Mesodermal cell (in vitro differentiated cells): ENCODE measurements at regions not wholly inside any gene's neighbourhood (a gene's known extent, or its start where the extent isn't known, plus 50 kb on each side); places are given as distances from the start of the nearest gene placed in this dataset.

Source experiments
- H3K27ac ChIP-seq: 2 replicates; pipeline ENCODE4 v1.7.0; 2013; ENCODE audit warnings: mild to moderate bottlenecking, low read depth, low read length, moderate library complexity; ENCODE audit not compliant: severe bottlenecking
- H3K36me3 ChIP-seq: 2 replicates; pipeline ENCODE4 v1.7.1; 2013; ENCODE audit warnings: mild to moderate bottlenecking, low read length, moderate library complexity; ENCODE audit not compliant: control insufficient read depth, insufficient read depth
- H3K4me1 ChIP-seq: one replicate; pipeline ENCODE4 v1.7.1; 2013; ENCODE audit warnings: mild to moderate bottlenecking, low read length; ENCODE audit not compliant: insufficient read depth, control insufficient read depth, poor library complexity, severe bottlenecking
- H3K4me3 ChIP-seq: 2 replicates; pipeline ENCODE4 v1.7.0; 2013; ENCODE audit warnings: low read length, control low read depth, mild to moderate bottlenecking; ENCODE audit not compliant: insufficient read depth, poor library complexity, severe bottlenecking; ENCODE audit errors: extremely low read depth
- H3K9me3 ChIP-seq: 2 replicates; pipeline ENCODE4 v1.7.1; 2013; ENCODE audit warnings: mild to moderate bottlenecking, low read length, moderate library complexity; ENCODE audit not compliant: control insufficient read depth
- WGBS, 2 experiments: methylation state at CpG; one replicate each; pipeline ENCODE4 v1.1.5; 2013; ENCODE audit warnings: missing lambda C conversion rate in 2 of 2; ENCODE audit not compliant: insufficient coverage in 2 of 2; 5-methylcytosine and 5-hydroxymethylcytosine counted together

DNA sequence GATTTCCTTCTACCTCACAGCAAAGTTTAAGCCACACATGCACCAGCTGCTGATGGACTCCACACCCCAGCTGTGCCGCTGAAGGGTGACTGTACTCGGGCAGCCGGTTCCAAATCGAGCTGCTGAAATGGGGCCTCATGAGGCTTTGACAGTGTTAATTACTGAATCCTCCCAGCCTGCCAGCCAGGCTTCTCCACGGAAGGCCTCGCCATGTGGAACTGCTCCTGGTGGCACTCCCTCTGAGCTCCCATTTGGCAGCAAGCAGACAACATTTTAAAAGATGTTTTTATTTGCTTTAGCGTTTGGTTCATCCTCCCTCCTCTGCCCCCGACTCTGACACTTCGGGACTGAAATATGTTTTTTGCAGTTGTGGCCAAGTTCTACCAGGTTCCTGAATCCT lies 479.4 kb upstream of the MPDZ start:
- Histone ChIP-seq H3K4me1 (no peaks in the 10 kb centered on the region), H3K9me3 (no peaks in the 10 kb centered on the region), H3K27ac (no peak overlapping the region), H3K36me3 (no peaks in the 10 kb centered on the region), H3K4me3 (no peak overlapping the region)
- WGBS, 2 experiments: 91 to 97% methylated on average over 8 to 9 of the region's 9 CpGs

DNA sequence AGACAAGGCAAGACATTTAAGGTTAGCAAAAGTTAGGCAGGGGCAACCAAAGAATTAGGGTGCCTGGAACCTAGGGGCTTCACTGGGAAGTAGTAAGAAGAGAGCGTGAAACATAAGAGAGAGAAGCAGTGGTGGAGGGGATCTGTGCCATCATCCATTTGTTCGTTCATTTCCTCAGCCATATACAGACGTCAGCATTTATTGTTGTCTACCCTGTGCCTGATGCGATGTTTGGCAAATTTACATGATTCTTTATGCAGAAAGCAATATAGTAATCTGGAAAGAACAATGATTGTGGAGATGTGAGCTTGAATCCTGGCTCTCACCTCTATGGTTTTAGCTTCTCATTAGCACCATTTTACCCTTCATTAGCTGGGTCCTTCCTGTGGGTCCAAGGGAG lies 477.5 kb upstream of the MPDZ start:
- H3K36me3 ChIP-seq: no peaks in the 10 kb centered on the region
- no peak overlapping the region for H3K27ac ChIP-seq
- no peak overlapping the region for H3K4me3 ChIP-seq
- 80 to 100% methylated on average over 1 of the region's 4 CpGs for WGBS, 2 experiments
- H3K9me3 ChIP-seq: no peaks in the 10 kb centered on the region
- H3K4me1 ChIP-seq: no peaks in the 10 kb centered on the region

DNA sequence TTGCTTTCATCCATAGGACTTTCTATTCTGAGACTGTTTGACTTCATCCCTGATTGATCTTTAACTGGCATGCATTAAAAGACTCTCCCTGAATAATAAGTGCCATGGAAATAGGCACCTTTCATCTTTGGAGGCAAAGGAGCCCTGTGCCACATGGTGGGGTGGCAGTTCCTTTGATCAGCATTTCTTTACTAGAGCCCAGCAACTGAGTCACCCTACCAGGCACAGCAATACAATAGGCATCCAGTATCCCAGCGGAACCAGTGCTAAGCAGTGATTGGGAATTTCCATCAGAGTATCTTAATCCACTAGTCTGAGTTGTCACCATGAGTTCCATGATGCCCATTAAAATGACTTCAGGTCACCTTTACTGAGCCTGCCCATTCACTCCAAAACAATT lies 476.1 kb upstream of the MPDZ start:
- WGBS, 2 experiments: 75 to 100% methylated on average over 1 of the region's 1 CpG
- H3K36me3 ChIP-seq: no peaks in the 10 kb centered on the region
- H3K4me1 ChIP-seq: no peaks in the 10 kb centered on the region
- H3K9me3 ChIP-seq: no peaks in the 10 kb centered on the region
- H3K27ac ChIP-seq: no peak overlapping the region
- no peak overlapping the region for H3K4me3 ChIP-seq

DNA sequence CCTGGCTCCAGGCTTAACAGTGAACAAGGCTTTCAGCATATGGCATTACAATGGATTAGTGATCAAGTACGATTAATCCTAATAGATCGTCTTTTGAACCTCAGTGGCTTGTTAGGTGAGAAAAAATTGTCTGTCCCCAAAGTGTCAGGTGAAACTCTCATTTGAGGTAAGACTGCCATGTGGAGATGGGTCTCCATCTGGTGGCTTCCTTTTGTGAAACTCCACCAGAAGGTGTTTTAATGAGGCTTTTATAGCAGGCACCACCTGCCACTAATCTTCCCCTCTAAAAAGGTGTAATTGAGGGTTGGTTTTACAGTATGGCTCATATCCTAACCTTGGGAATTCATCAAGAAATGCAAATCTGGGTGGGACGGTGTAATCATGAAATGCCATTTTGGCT lies 471.1 kb upstream of the MPDZ start:
- no peaks in the 10 kb centered on the region for H3K36me3 ChIP-seq
- H3K4me1 ChIP-seq: no peaks in the 10 kb centered on the region
- 88 to 89% methylated on average over 2 to 3 of the region's 3 CpGs for WGBS, 2 experiments
- no peak overlapping the region for H3K27ac ChIP-seq
- no peak overlapping the region for H3K4me3 ChIP-seq
- no peaks in the 10 kb centered on the region for H3K9me3 ChIP-seq

DNA sequence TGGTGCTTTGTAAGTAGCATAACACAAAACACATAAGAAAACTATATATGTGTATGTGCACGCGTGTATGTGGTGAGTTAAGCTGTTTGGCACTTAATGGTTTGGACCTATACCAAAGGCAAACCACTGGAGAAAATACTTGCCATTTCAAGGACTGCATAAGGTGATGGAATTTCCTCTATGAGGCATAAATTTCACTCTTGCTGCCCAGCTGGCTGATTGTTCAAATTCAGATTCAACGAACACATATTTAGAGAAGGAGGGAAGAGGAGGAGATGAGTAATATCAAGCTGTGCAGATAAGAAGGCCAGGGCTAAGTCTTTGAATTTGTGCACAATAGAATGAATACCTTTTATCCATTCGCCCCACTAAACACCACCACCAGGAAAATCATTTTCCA lies 470.6 kb upstream of the MPDZ start:
- H3K36me3 ChIP-seq: no peaks in the 10 kb centered on the region
- H3K9me3 ChIP-seq: no peaks in the 10 kb centered on the region
- WGBS, 2 experiments: 100% methylated on average over 1 of the region's 4 CpGs; no CpG with 5 or more reads in 1 of the 2 experiments
- H3K4me3 ChIP-seq: no peak overlapping the region
- no peaks in the 10 kb centered on the region for H3K4me1 ChIP-seq
- no peak overlapping the region for H3K27ac ChIP-seq

DNA sequence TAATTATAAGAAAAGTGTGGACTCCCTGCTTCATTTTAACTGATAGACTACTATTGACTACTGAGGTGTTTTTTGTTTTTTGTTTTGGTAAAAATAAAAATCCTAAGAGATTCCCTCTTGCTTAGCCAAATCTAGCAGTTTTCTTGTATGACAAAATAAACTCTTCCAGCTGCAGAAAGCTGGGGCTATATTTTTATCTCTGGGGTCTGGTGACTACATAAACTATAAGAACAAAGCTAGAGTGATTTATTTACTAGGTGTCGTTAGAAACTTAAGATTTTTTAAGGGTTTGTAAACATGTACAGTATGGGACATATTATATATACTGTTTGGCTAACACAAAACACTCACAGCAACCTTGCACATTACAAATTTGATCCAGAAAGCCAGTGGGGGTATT lies 467.4 kb upstream of the MPDZ start:
- no peak overlapping the region for H3K4me3 ChIP-seq
- H3K9me3 ChIP-seq: no peaks in the 10 kb centered on the region
- H3K4me1 ChIP-seq: no peaks in the 10 kb centered on the region
- no peak overlapping the region for H3K27ac ChIP-seq
- H3K36me3 ChIP-seq: no peaks in the 10 kb centered on the region
- no CpG with 5 or more reads among the region's 1 CpG for WGBS, 2 experiments

DNA sequence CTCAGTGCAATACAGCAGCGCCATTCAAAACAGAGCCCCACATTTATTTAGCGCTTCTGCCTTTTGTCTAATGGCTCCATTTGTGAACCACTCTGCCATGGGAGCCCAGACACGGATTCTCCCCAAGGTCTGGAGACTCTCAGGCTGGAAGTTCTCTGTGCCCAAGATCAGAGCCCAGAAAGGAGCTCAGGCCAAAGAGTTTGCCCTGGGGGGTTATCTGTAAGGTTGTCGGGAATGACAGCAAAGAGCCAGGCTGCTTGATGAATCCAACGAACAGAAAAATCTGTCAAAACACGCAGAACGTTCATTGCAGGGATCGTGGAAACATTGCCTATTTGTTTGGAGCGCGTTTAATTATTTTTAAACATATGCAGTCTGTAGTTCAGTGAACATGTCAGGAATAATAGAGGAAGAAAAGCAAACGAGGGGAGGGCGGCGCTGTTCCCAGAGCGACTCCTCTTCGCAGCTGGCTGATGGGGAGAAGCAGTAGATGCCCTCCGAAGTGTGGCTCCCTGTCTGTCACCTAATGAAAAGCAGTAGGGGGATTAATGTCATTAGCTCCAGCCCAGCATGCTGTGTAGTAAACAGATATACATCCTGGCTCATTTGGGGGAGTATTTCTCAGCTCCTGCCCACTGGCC lies 464.9 kb upstream of the MPDZ start:
- H3K4me3 ChIP-seq: no peak overlapping the region
- no peaks in the 10 kb centered on the region for H3K4me1 ChIP-seq
- no peaks in the 10 kb centered on the region for H3K9me3 ChIP-seq
- no peak overlapping the region for H3K27ac ChIP-seq
- 86 to 88% methylated on average over 12 to 14 of the region's 16 CpGs for WGBS, 2 experiments
- H3K36me3 ChIP-seq: no peaks in the 10 kb centered on the region

DNA sequence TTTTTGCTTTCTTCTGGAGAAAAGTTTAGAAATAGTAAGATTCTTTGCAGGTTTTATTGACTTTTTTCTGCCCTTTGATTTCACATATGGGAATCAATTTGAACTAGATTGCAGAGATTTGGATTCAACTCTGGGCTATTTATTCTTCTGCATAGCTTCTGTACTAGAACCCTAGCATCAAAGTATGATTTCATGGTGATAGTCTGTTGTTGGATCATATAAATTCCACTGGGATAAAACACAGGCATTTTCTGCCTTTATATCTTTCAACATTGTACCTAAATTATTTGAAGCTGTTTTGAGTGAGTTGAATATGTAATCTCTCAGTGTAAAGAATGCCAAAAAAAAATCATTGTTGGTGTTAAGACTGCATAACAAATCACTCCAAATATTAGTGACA lies 458.4 kb upstream of the MPDZ start:
- H3K36me3 ChIP-seq: no peaks in the 10 kb centered on the region

DNA sequence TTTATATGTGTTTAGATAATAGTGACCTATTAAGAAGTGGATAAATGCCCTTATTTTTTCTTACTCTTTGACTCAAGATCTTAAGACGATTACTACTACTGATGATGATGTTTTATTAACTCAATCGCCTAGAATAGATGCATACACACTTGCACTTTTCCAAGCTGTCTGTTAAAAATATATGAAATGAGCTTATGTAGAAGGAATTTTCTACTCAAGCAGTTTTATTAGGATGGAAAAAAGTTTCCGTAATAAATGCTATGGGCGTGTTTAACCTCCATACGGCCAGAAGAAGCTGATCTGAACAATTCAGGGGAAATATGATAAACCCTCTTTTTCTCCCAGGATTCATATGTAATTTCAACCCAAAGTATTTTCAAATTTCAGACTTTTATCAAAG lies 455.7 kb upstream of the MPDZ start:
- no peak overlapping the region for H3K27ac ChIP-seq
- H3K9me3 ChIP-seq: no peaks in the 10 kb centered on the region
- H3K4me3 ChIP-seq: no peak overlapping the region
- 88 to 100% methylated on average over 1 to 3 of the region's 5 CpGs for WGBS, 2 experiments
- no peaks in the 10 kb centered on the region for H3K36me3 ChIP-seq
- no peaks in the 10 kb centered on the region for H3K4me1 ChIP-seq

More for the DNA sequence above, 458.4 kb upstream of the MPDZ start:
- Histone ChIP-seq H3K9me3 (no peaks in the 10 kb centered on the region), H3K27ac (no peak overlapping the region), H3K4me3 (no peak overlapping the region), H3K4me1 (no peaks in the 10 kb centered on the region)

DNA sequence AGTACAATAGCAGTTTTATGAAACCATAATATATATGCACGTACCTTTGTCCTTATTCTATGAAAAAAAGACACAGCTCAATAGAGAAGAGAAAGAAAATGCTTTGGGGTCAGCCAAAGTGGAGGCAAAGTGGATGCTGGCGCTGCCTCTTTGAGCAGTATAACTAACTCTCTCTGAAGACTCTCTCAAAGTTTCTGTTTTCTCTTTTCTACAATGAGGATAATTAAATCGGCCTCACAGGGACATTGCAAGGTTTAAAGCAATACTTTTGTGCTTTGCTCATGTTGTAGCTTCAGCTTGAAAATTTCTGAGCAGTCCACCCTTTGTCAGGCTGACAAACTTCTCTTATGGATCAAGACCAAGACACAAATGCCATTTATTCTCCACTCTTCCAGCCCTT lies 455.1 kb upstream of the MPDZ start:
- Histone ChIP-seq H3K27ac (no peak overlapping the region), H3K9me3 (no peaks in the 10 kb centered on the region), H3K4me3 (no peak overlapping the region), H3K36me3 (no peaks in the 10 kb centered on the region), H3K4me1 (no peaks in the 10 kb centered on the region)
- 81 to 100% methylated on average over 1 to 2 of the region's 3 CpGs for WGBS, 2 experiments

DNA sequence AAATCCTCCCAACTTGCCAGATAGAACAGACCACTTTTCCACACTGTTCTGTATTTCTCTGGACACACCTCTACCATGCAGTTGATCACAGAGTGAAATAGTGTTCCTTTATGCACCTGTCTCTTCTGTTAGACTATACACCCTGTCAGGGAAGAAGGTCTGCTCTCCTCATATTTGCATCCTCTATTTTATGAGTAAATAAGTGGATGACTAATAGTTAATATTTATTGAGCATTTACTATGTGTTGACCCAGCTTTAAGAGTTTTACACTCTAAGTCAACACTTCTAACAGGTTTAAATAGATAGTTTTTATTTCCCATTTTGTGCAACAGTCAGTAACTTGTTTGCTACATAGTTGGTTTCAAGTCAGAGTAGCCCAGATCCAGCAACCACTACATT lies 452.8 kb upstream of the MPDZ start:
- H3K27ac ChIP-seq: no peak overlapping the region
- no peaks in the 10 kb centered on the region for H3K9me3 ChIP-seq
- no peak overlapping the region for H3K4me3 ChIP-seq
- H3K4me1 ChIP-seq: no peaks in the 10 kb centered on the region
- H3K36me3 ChIP-seq: no peaks in the 10 kb centered on the region
